ENCODE measurements at regions not wholly inside any gene's neighbourhood (a gene's known extent, or its start where the extent isn't known, plus 50 kb on each side); places are given as distances from the start of the nearest gene placed in this dataset.
A peak's percentile ranks its signal among the peaks of the same experiment; 100 is the strongest.

- DNase-seq = no peak
- Mint-ChIP-seq H3K27ac (no peak overlapping the region), H3K27me3 (ENCODE audit: insufficient read depth) (no peaks in the 10 kb centered on the region), H3K4me1 (no peaks in the 10 kb centered on the region), H3K9me3 (peaks cover 38% of the 10 kb centered on the region), H3K36me3 (ENCODE audit: low read depth) (no peaks in the 10 kb centered on the region), H3K4me3 (no peak overlapping the region)
- H3K4me1 ChIP-seq (ENCODE audit: control insufficient read depth, insufficient read depth, low read length) = no peaks in the 10 kb centered on the region
- no peaks in the 10 kb centered on the region for H3K36me3 ChIP-seq (ENCODE audit: control insufficient read depth, insufficient read depth, low read length)
- no peak overlapping the region for H3K27ac ChIP-seq (ENCODE audit: low read depth, low read length)
- H3K9ac ChIP-seq (ENCODE audit: extremely low read depth, low read length, poor library complexity, severe bottlenecking) = no peak overlapping the region
- no peaks in the 10 kb centered on the region for H3K27me3 ChIP-seq (ENCODE audit: control insufficient read depth, insufficient read depth, low read length, poor library complexity, severe bottlenecking)
- WGBS, 2 experiments (ENCODE audit: insufficient coverage in 1 of 2, insufficient read length in 1 of 2) = 93% methylated on average over 1 of the region's 1 CpG; no CpG with 5 or more reads in 1 of the 2 experiments
- H3K9me3 ChIP-seq (ENCODE audit: control insufficient read depth, low read length) = peaks cover 12% of the 10 kb centered on the region
- TF ChIP-seq CTCF (conservative IDR thresholded peaks at IDR 0.05) = no peak
- no peak overlapping the region for H3K4me3 ChIP-seq (ENCODE audit: low read length)
Observed at GRCh38 chrX:88366314-88366713, 380.7 kb upstream of the CPXCR1 start.

GRCh38 chrX:88378406-88378805, 368.6 kb upstream of the CPXCR1 start:
- TF ChIP-seq CTCF (conservative IDR thresholded peaks at IDR 0.05) = no peak
- Histone ChIP-seq H3K27me3 (ENCODE audit: control insufficient read depth, insufficient read depth, low read length, poor library complexity, severe bottlenecking) (no peaks in the 10 kb centered on the region), H3K4me3 (ENCODE audit: low read length) (no peak overlapping the region), H3K9me3 (ENCODE audit: control insufficient read depth, low read length) (no peaks in the 10 kb centered on the region), H3K27ac (ENCODE audit: low read depth, low read length) (no peak overlapping the region), H3K9ac (ENCODE audit: extremely low read depth, low read length, poor library complexity, severe bottlenecking) (no peak overlapping the region), H3K4me1 (ENCODE audit: control insufficient read depth, insufficient read depth, low read length) (no peaks in the 10 kb centered on the region), H3K36me3 (ENCODE audit: control insufficient read depth, insufficient read depth, low read length) (no peaks in the 10 kb centered on the region)
- Mint-ChIP-seq H3K36me3 (ENCODE audit: low read depth) (no peaks in the 10 kb centered on the region), H3K4me3 (no peak overlapping the region), H3K9me3 (peaks cover 2% of the 10 kb centered on the region), H3K27me3 (ENCODE audit: insufficient read depth) (no peaks in the 10 kb centered on the region), H3K4me1 (no peaks in the 10 kb centered on the region), H3K27ac (no peak overlapping the region)
- no peak for DNase-seq

- no peak overlapping the region for H3K9ac ChIP-seq (ENCODE audit: extremely low read depth, low read length, poor library complexity, severe bottlenecking)
- WGBS, 2 experiments (ENCODE audit: insufficient coverage in 1 of 2, insufficient read length in 1 of 2) = no CpG with 5 or more reads among the region's 2 CpGs
- H3K4me3 ChIP-seq (ENCODE audit: low read length) = no peak overlapping the region
- peak; percentile 70 for TF ChIP-seq CTCF (conservative IDR thresholded peaks at IDR 0.05)
- no peak overlapping the region for H3K27ac ChIP-seq (ENCODE audit: low read depth, low read length)
- no peaks in the 10 kb centered on the region for H3K4me1 ChIP-seq (ENCODE audit: control insufficient read depth, insufficient read depth, low read length)
- no peaks in the 10 kb centered on the region for H3K27me3 ChIP-seq (ENCODE audit: control insufficient read depth, insufficient read depth, low read length, poor library complexity, severe bottlenecking)
- H3K9me3 ChIP-seq (ENCODE audit: control insufficient read depth, low read length) = no peaks in the 10 kb centered on the region
- H3K27me3 Mint-ChIP-seq (ENCODE audit: insufficient read depth) = no peaks in the 10 kb centered on the region
- no peak overlapping the region for H3K27ac Mint-ChIP-seq
- no peaks in the 10 kb centered on the region for H3K9me3 Mint-ChIP-seq
- DNase-seq = no peak
- H3K36me3 ChIP-seq (ENCODE audit: control insufficient read depth, insufficient read depth, low read length) = no peaks in the 10 kb centered on the region
- H3K36me3 Mint-ChIP-seq (ENCODE audit: low read depth) = no peaks in the 10 kb centered on the region
- H3K4me3 Mint-ChIP-seq = no peak overlapping the region
- H3K4me1 Mint-ChIP-seq = peaks cover 10% of the 10 kb centered on the region
Observed at GRCh38 chrX:88397551-88397950, 349.5 kb upstream of the CPXCR1 start.
